Glutamatergic neuron (in vitro differentiated cells): ENCODE measurements at regions not wholly inside any gene's neighbourhood (a gene's known extent, or its start where the extent isn't known, plus 50 kb on each side); places are given as distances from the start of the nearest gene placed in this dataset.

Experiments
- DNase-seq: peaks from one replicate; pipeline ENCODE4 v3.0.0; 2022
- H3K27ac Mint-ChIP-seq: one replicate; pipeline ENCODE4 v1.8.0; 2020; ENCODE audit warnings: mild to moderate bottlenecking, mixed read lengths, inconsistent platforms; ENCODE audit not compliant: unreplicated experiment
- H3K27me3 Mint-ChIP-seq: one replicate; pipeline ENCODE4 v1.8.0; 2020; ENCODE audit warnings: mild to moderate bottlenecking, moderate library complexity, mixed read lengths, inconsistent platforms; ENCODE audit not compliant: unreplicated experiment
- H3K36me3 Mint-ChIP-seq: one replicate; pipeline ENCODE4 v1.8.0; 2020; ENCODE audit warnings: mild to moderate bottlenecking, mixed read lengths, inconsistent platforms; ENCODE audit not compliant: unreplicated experiment
- H3K4me1 Mint-ChIP-seq: one replicate; pipeline ENCODE4 v1.8.0; 2020; ENCODE audit warnings: mild to moderate bottlenecking, low read depth, mixed read lengths, inconsistent platforms; ENCODE audit not compliant: unreplicated experiment
- H3K4me3 Mint-ChIP-seq: one replicate; pipeline ENCODE4 v1.8.0; 2020; ENCODE audit warnings: mild to moderate bottlenecking, mixed read lengths, inconsistent platforms; ENCODE audit not compliant: unreplicated experiment
- H3K9me3 Mint-ChIP-seq: one replicate; pipeline ENCODE4 v1.8.0; 2020; ENCODE audit warnings: mild to moderate bottlenecking, moderate library complexity, mixed read lengths, inconsistent platforms; ENCODE audit not compliant: unreplicated experiment
- CTCF ChIP-seq: fragments of 200-600 bp; sonication (generic); IDR thresholded peaks from one replicate; pipeline ENCODE4 v1.5.0; 2021; ENCODE audit not compliant: partially characterized antibody, unreplicated experiment

GRCh38 chr1:22212400-22213233 is 69.7 kb upstream of the WNT4 start:
- Mint-ChIP-seq H3K36me3 (no peaks in the 10 kb centered on the region), H3K9me3 (peaks cover 1% of the 10 kb centered on the region), H3K27me3 (peaks cover 12% of the 10 kb centered on the region), H3K27ac (no peak overlapping the region), H3K4me3 (no peak overlapping the region), H3K4me1 (peaks cover 11% of the 10 kb centered on the region)
- no peak for TF ChIP-seq CTCF
- no peak for DNase-seq

GRCh38 chr1:22216210-22216883 is 73.5 kb upstream of the WNT4 start:
- Mint-ChIP-seq H3K27me3 (peaks cover 5% of the 10 kb centered on the region), H3K4me3 (no peak overlapping the region), H3K9me3 (peaks cover 1% of the 10 kb centered on the region), H3K36me3 (peaks cover 15% of the 10 kb centered on the region), H3K27ac (no peak overlapping the region), H3K4me1 (peaks cover 4% of the 10 kb centered on the region)
- no peak for TF ChIP-seq CTCF
- no peak for DNase-seq

- H3K36me3 Mint-ChIP-seq, result peaks cover 15% of the 10 kb centered on the region
- no peak overlapping the region for H3K27ac Mint-ChIP-seq
- H3K9me3 Mint-ChIP-seq, result no peaks in the 10 kb centered on the region
- TF ChIP-seq CTCF, result no peak
- DNase-seq, result no peak
- H3K4me1 Mint-ChIP-seq, result peaks cover 4% of the 10 kb centered on the region
- no peak overlapping the region for H3K4me3 Mint-ChIP-seq
- H3K27me3 Mint-ChIP-seq, result peaks cover 5% of the 10 kb centered on the region
Observed at GRCh38 chr1:22216966-22217365, 74.1 kb upstream of the WNT4 start.

GRCh38 chr1:22217811-22218460 is 75.0 kb upstream of the WNT4 start:
- peaks cover 15% of the 10 kb centered on the region for H3K36me3 Mint-ChIP-seq

More at GRCh38 chr1:22217811-22218460, 75.0 kb upstream of the WNT4 start:
- peaks cover 1% of the 10 kb centered on the region for H3K9me3 Mint-ChIP-seq
- no peak for TF ChIP-seq CTCF
- peaks cover 5% of the 10 kb centered on the region for H3K27me3 Mint-ChIP-seq
- no peak overlapping the region for H3K4me3 Mint-ChIP-seq
- DNase-seq, result peak; percentile 12
- peaks cover 4% of the 10 kb centered on the region for H3K4me1 Mint-ChIP-seq
- H3K27ac Mint-ChIP-seq, result no peak overlapping the region
